H9 (cell line): ENCODE measurements at regions not wholly inside any gene's neighbourhood (a gene's known extent, or its start where the extent isn't known, plus 50 kb on each side); places are given as distances from the start of the nearest gene placed in this dataset.

ENCODE experiments used
- DNase-seq: peaks from one replicate; pipeline ENCODE4 v3.0.0-alpha.2; 2017
- H2AFZ ChIP-seq: one replicate; pipeline ENCODE4 v1.6.1; 2013; ENCODE audit warnings: mild to moderate bottlenecking, low read length, control low read depth, moderate library complexity
- H2AK5ac ChIP-seq: 2 replicates; pipeline ENCODE4 v1.6.1; 2013; ENCODE audit warnings: low read length, control low read depth, mixed read lengths; ENCODE audit not compliant: insufficient read length
- H2BK120ac ChIP-seq: one replicate; pipeline ENCODE4 v1.6.1; 2013; ENCODE audit warnings: low read depth, mild to moderate bottlenecking, low read length, control low read depth, inconsistent platforms; ENCODE audit not compliant: poor library complexity, severe bottlenecking
- H2BK12ac ChIP-seq: 2 replicates; pipeline ENCODE4 v1.6.1; 2013; ENCODE audit warnings: low read length, control low read depth, mixed read lengths, low read depth; ENCODE audit not compliant: insufficient read length
- H2BK15ac ChIP-seq: 2 replicates; pipeline ENCODE4 v1.6.1; 2013; ENCODE audit warnings: low read depth, low read length, control low read depth
- H2BK20ac ChIP-seq: one replicate; pipeline ENCODE4 v1.6.1; 2013; ENCODE audit warnings: low read depth, mild to moderate bottlenecking, low read length, control low read depth, inconsistent platforms; ENCODE audit not compliant: poor library complexity, severe bottlenecking
- H2BK5ac ChIP-seq: 2 replicates; pipeline ENCODE4 v1.6.1; 2013; ENCODE audit warnings: low read length, control low read depth, mixed read lengths; ENCODE audit not compliant: insufficient read length
- H3K14ac ChIP-seq: 2 replicates; pipeline ENCODE4 v1.6.1; 2013; ENCODE audit warnings: low read length, control low read depth; ENCODE audit not compliant: insufficient read depth
- H3K18ac ChIP-seq: 2 replicates; pipeline ENCODE4 v1.6.1; 2013; ENCODE audit warnings: low read depth, mild to moderate bottlenecking, mixed read lengths, low read length, control low read depth; ENCODE audit not compliant: insufficient read length
- H3K23ac ChIP-seq: 2 replicates; pipeline ENCODE4 v1.6.1; 2013; ENCODE audit warnings: low read length, control low read depth, mixed read lengths, low read depth; ENCODE audit not compliant: insufficient read length
- H3K23me2 ChIP-seq: 2 replicates; pipeline ENCODE4 v1.6.1; 2013; ENCODE audit warnings: low read depth, mild to moderate bottlenecking, mixed read lengths, low read length, control low read depth; ENCODE audit not compliant: insufficient read length, poor library complexity, severe bottlenecking
- H3K27ac ChIP-seq: 2 replicates; pipeline ENCODE4 v1.5.1; 2013; ENCODE audit warnings: low read length, control low read depth, mixed read lengths, low read depth; ENCODE audit not compliant: insufficient read length
- H3K27me3 ChIP-seq: 2 replicates; pipeline ENCODE4 v1.6.1; 2013; ENCODE audit warnings: low read length, control low read depth, inconsistent platforms; ENCODE audit not compliant: insufficient read depth
- H3K4ac ChIP-seq: 2 replicates; pipeline ENCODE4 v1.6.1; 2013; ENCODE audit warnings: low read depth, mild to moderate bottlenecking, control low read depth, inconsistent platforms, low read length, moderate library complexity
- H3K4me1 ChIP-seq: 2 replicates; pipeline ENCODE4 v1.6.1; 2013; ENCODE audit warnings: low read length, control low read depth, inconsistent platforms; ENCODE audit not compliant: insufficient read depth
- H3K4me2 ChIP-seq: 2 replicates; pipeline ENCODE4 v1.6.1; 2013; ENCODE audit warnings: low read length, control low read depth, mixed read lengths; ENCODE audit not compliant: insufficient read length, insufficient read depth
- H3K56ac ChIP-seq: 2 replicates; pipeline ENCODE4 v1.6.1; 2013; ENCODE audit warnings: low read depth, mild to moderate bottlenecking, mixed read lengths, low read length, control low read depth; ENCODE audit not compliant: insufficient read length
- H3K79me1 ChIP-seq: 2 replicates; pipeline ENCODE4 v1.6.1; 2013; ENCODE audit warnings: low read depth, mild to moderate bottlenecking, moderate library complexity, low read length, control low read depth, inconsistent platforms; ENCODE audit not compliant: insufficient read depth, poor library complexity, severe bottlenecking
- H3K79me2 ChIP-seq: 2 replicates; pipeline ENCODE4 v1.6.1; 2013; ENCODE audit warnings: low read length, control low read depth, inconsistent platforms; ENCODE audit not compliant: insufficient read depth
- H3K9ac ChIP-seq: 2 replicates; pipeline ENCODE4 v1.6.1; 2013; ENCODE audit warnings: low read length, control low read depth, mixed read lengths; ENCODE audit not compliant: insufficient read length; ENCODE audit errors: extremely low read depth
- H3K9me3 ChIP-seq: one replicate; pipeline ENCODE4 v1.6.1; 2013; ENCODE audit warnings: low read depth, low read length, inconsistent platforms; ENCODE audit not compliant: control insufficient read depth
- H3T11ph ChIP-seq: one replicate; pipeline ENCODE4 v1.6.1; 2013; ENCODE audit warnings: mild to moderate bottlenecking, low read length, control low read depth, inconsistent platforms
- H4K20me1 ChIP-seq: one replicate; pipeline ENCODE4 v1.6.1; 2013; ENCODE audit not compliant: control insufficient read depth, insufficient read length, insufficient read depth
- H4K5ac ChIP-seq: 2 replicates; pipeline ENCODE4 v1.6.1; 2013; ENCODE audit warnings: low read depth, mild to moderate bottlenecking, mixed read lengths, low read length, control low read depth; ENCODE audit not compliant: insufficient read length
- H4K8ac ChIP-seq: replicated peaks from 2 replicates; pipeline ENCODE4 v1.6.1; 2013; ENCODE audit warnings: low read length, control low read depth, mixed read lengths, low read depth; ENCODE audit not compliant: insufficient read length
- H4K91ac ChIP-seq: 2 replicates; pipeline ENCODE4 v1.6.1; 2013; ENCODE audit warnings: low read depth, mild to moderate bottlenecking, moderate library complexity, mixed read lengths, low read length, control low read depth; ENCODE audit not compliant: insufficient read length
- H3K27ac Mint-ChIP-seq, 3 experiments: 2 replicates in 2 of 3; 3 replicates in 1 of 3; pipeline ENCODE4 v1.8.0; 2020 to 2021; ENCODE audit warnings: mixed read lengths in 3 of 3, mild to moderate bottlenecking in 1 of 3, moderate library complexity in 1 of 3
- H3K27me3 Mint-ChIP-seq: 2 replicates; pipeline ENCODE4 v1.8.0; 2021; ENCODE audit warnings: low read depth, mild to moderate bottlenecking, moderate library complexity, mixed read lengths
- H3K36me3 Mint-ChIP-seq, 3 experiments: 2 replicates in 2 of 3; 3 replicates in 1 of 3; pipeline ENCODE4 v1.8.0; 2020 to 2021; ENCODE audit warnings: low read depth in 3 of 3, mixed read lengths in 3 of 3; ENCODE audit not compliant: insufficient read depth in 1 of 3
- H3K4me1 Mint-ChIP-seq, 2 experiments: 2 replicates each; pipeline ENCODE4 v1.8.0; 2020; ENCODE audit warnings: mixed read lengths in 2 of 2
- H3K4me3 Mint-ChIP-seq, 2 experiments: 2 replicates in 1 of 2; 3 replicates in 1 of 2; pipeline ENCODE4 v1.8.0; 2020 to 2021; ENCODE audit warnings: mild to moderate bottlenecking in 2 of 2, mixed read lengths in 2 of 2, moderate library complexity in 1 of 2
- H3K9me3 Mint-ChIP-seq, 2 experiments: 2 replicates in 1 of 2; 3 replicates in 1 of 2; pipeline ENCODE4 v1.8.0; 2020; ENCODE audit warnings: mild to moderate bottlenecking in 2 of 2, mixed read lengths in 2 of 2, moderate library complexity in 1 of 2
- WGBS: extraction: QIAGEN DNeasy Blood & Tissue Kit; methylation state at CpG from one replicate; pipeline ENCODE4 v1.1.7; 2013; ENCODE audit warnings: missing lambda C conversion rate, low lambda C conversion rate, mixed read lengths; ENCODE audit not compliant: insufficient read length; ENCODE audit errors: extremely low coverage; 5-methylcytosine and 5-hydroxymethylcytosine counted together
- TF ChIP-seq, protein P1 (sequence below): fragments of 200-600 bp; sonication (generic); conservative IDR thresholded peaks from 3 replicates; pipeline ENCODE4 v1.8.0; 2021; ENCODE audit warnings: antibody characterized with exemption, mild to moderate bottlenecking

DNA sequence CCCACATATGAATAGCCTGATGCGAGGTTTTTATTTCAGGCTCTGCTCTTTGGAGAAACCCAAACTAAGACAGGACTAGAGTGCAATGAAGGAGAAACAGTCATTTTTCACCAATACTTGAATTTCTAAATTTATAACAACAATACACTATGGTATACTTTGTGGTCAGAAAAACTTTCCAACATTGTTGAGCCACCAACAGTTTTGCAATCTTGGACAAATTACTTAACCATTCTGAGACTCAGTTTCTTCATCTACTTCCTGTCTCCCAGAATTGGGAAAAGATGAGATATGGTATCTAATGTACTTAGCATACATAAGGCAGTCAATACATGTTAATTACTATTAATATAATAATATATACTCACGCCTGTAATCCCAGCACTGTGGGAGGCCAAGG lies 519.8 kb upstream of the PLXNA2 start:
- Mint-ChIP-seq H3K9me3 (no peaks in the 10 kb centered on the region), H3K4me3 (no peak overlapping the region), H3K4me1 (peaks cover 3 to 4% of the 10 kb centered on the region in 2 experiments; a peak in 3 of 4 replicates), H3K27ac (no peak overlapping the region), H3K27me3 (no peaks in the 10 kb centered on the region), H3K36me3 (no peaks in the 10 kb centered on the region)
- Histone ChIP-seq H3K9me3 (no peaks in the 10 kb centered on the region), H3K23ac (no peak overlapping the region), H3K56ac (no peak overlapping the region), H3K79me2 (no peaks in the 10 kb centered on the region), H3K14ac (no peak overlapping the region), H4K5ac (no peak overlapping the region), H4K8ac (no peak overlapping the region), H2AFZ (no peak overlapping the region), H3K79me1 (no peaks in the 10 kb centered on the region), H2BK20ac (no peak overlapping the region), H3K27me3 (no peaks in the 10 kb centered on the region), H3T11ph (no peak overlapping the region), H3K23me2 (no peaks in the 10 kb centered on the region), H3K9ac (no peak overlapping the region), H2BK12ac (no peak overlapping the region), H3K4me1 (no peaks in the 10 kb centered on the region), H2BK120ac (no peak overlapping the region), H2BK15ac (no peak overlapping the region), H2BK5ac (no peak overlapping the region), H3K4ac (no peak overlapping the region), H2AK5ac (no peak overlapping the region), H4K20me1 (no peaks in the 10 kb centered on the region), H3K4me2 (no peak overlapping the region), H3K18ac (no peak overlapping the region), H4K91ac (no peak overlapping the region), H3K27ac (no peak overlapping the region)
- DNase-seq: no peak
- no CpG with 5 or more reads among the region's 2 CpGs for WGBS
- TF ChIP-seq, protein P1, sequence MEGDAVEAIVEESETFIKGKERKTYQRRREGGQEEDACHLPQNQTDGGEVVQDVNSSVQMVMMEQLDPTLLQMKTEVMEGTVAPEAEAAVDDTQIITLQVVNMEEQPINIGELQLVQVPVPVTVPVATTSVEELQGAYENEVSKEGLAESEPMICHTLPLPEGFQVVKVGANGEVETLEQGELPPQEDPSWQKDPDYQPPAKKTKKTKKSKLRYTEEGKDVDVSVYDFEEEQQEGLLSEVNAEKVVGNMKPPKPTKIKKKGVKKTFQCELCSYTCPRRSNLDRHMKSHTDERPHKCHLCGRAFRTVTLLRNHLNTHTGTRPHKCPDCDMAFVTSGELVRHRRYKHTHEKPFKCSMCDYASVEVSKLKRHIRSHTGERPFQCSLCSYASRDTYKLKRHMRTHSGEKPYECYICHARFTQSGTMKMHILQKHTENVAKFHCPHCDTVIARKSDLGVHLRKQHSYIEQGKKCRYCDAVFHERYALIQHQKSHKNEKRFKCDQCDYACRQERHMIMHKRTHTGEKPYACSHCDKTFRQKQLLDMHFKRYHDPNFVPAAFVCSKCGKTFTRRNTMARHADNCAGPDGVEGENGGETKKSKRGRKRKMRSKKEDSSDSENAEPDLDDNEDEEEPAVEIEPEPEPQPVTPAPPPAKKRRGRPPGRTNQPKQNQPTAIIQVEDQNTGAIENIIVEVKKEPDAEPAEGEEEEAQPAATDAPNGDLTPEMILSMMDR: no peak
